Endothelial cell of umbilical vein (primary cell): ENCODE measurements at regions not wholly inside any gene's neighbourhood (a gene's known extent, or its start where the extent isn't known, plus 50 kb on each side); places are given as distances from the start of the nearest gene placed in this dataset.

ENCODE experiments used
- BruUV-seq: library from RNA; stranded (reverse); fragments of 400-500 nt; replicated peaks from 2 replicates; lab custom pipeline; 2021; lab: Mats Ljungman, UMichigan
- CTCF ChIA-PET: fragments of 300-600, 350-600 bp; sonication (Branson Sonifier 250); formaldehyde crosslinking; loops from one replicate; lab custom pipeline; 2021; ENCODE audit warnings: antibody characterized with exemption, inconsistent platforms; lab: Charles Lee
- POLR2A ChIA-PET: fragments of 300-600, 350-600 bp; sonication (Branson Sonifier 250); formaldehyde crosslinking; loops from one replicate; lab custom pipeline; 2021; ENCODE audit warnings: antibody characterized with exemption, inconsistent platforms; lab: Charles Lee
- DNase-seq: peaks from one replicate; pipeline ENCODE4 v3.0.0-alpha.2; 2011; ENCODE audit warnings: low read depth, low spot score
- FAIRE-seq: peaks from 2 replicates; lab custom pipeline; 2011; peaks lifted over from hg19 to GRCh38; lab: Jason Lieb, UNC
- H2AFZ ChIP-seq: 2 replicates; pipeline ENCODE4 v1.6.0; 2012; ENCODE audit warnings: low read depth, low read length, control low read depth, inconsistent platforms
- H3K27ac ChIP-seq: 2 replicates; pipeline ENCODE4 v1.5.1; 2011; ENCODE audit warnings: low read depth, mild to moderate bottlenecking, control low read depth, low read length, moderate library complexity; ENCODE audit not compliant: insufficient read depth
- H3K27me3 ChIP-seq, 2 experiments: 2 replicates each; pipeline versions ENCODE4 v1.6.0 to v1.6.1; 2011; ENCODE audit warnings: low read length in 2 of 2, mixed read lengths in 1 of 2; ENCODE audit not compliant: control insufficient read depth in 2 of 2, insufficient read depth in 2 of 2
- H3K36me3 ChIP-seq, 2 experiments: 2 replicates in 1 of 2; 3 replicates in 1 of 2; pipeline ENCODE4 v1.5.1; 2011; ENCODE audit warnings: low read length in 2 of 2, mild to moderate bottlenecking in 1 of 2, moderate library complexity in 1 of 2; ENCODE audit not compliant: control insufficient read depth in 2 of 2, insufficient read depth in 2 of 2; ENCODE audit errors: extremely low read depth in 1 of 2
- H3K4me1 ChIP-seq: 3 replicates; pipeline ENCODE4 v1.5.1; 2011; ENCODE audit warnings: mild to moderate bottlenecking, low read length; ENCODE audit not compliant: control insufficient read depth, insufficient read depth; ENCODE audit errors: extremely low read depth
- H3K4me2 ChIP-seq: 2 replicates; pipeline ENCODE4 v1.6.1; 2011; ENCODE audit warnings: low read length, control low read depth, mixed read lengths; ENCODE audit not compliant: insufficient read depth
- H3K4me3 ChIP-seq, 3 experiments: fragments of 200-600 bp in 1 of 3; sonication (generic), shearing (Covaris generic) in 1 of 3; replicated peaks in 1 of 3; 2 replicates each; pipeline ENCODE4 v1.5.1; 2011 to 2016; ENCODE audit warnings: control low read depth in 3 of 3, low read length in 3 of 3, mild to moderate bottlenecking in 2 of 3, inconsistent platforms in 1 of 3, low read depth in 1 of 3, moderate library complexity in 1 of 3; ENCODE audit not compliant: insufficient read depth in 1 of 3
- H3K79me2 ChIP-seq: 2 replicates; pipeline ENCODE4 v1.6.0; 2012; ENCODE audit warnings: low read length, inconsistent platforms; ENCODE audit not compliant: control insufficient read depth, insufficient read depth
- H3K9ac ChIP-seq: replicated peaks from 2 replicates; pipeline ENCODE3; 2011; ENCODE audit warnings: low read length, control low read depth; ENCODE audit not compliant: insufficient read depth; ENCODE audit errors: extremely low read depth
- H3K9me1 ChIP-seq: replicated peaks from 3 replicates; pipeline ENCODE4 v1.6.0; 2011; ENCODE audit warnings: mild to moderate bottlenecking, low read length; ENCODE audit not compliant: control insufficient read depth, insufficient read depth; ENCODE audit errors: extremely low read depth
- H3K9me3 ChIP-seq: replicated peaks from 2 replicates; pipeline ENCODE4 v1.5.1; 2012; ENCODE audit warnings: low read length, inconsistent platforms; ENCODE audit not compliant: control insufficient read depth, insufficient read depth
- H4K20me1 ChIP-seq: replicated peaks from 2 replicates; pipeline ENCODE3; 2011; ENCODE audit warnings: mild to moderate bottlenecking, low read length; ENCODE audit not compliant: control insufficient read depth, insufficient read depth; ENCODE audit errors: extremely low read depth
- CTCF ChIP-seq, 2 donors: IDR thresholded peaks; 1 replicate in 1 of 2; 2 replicates in 1 of 2; pipeline ENCODE4 v1.5.1; 2011; ENCODE audit warnings: low read length in 2 of 2, mild to moderate bottlenecking in 2 of 2, moderate library complexity in 2 of 2, control low read depth in 1 of 2, inconsistent platforms in 1 of 2, low read depth in 1 of 2; ENCODE audit not compliant: insufficient read depth in 1 of 2; ENCODE audit errors: extremely low read depth in 1 of 2
- EZH2 ChIP-seq: IDR thresholded peaks from 2 replicates; pipeline ENCODE4 v1.6.1; 2012; ENCODE audit warnings: borderline replicate concordance, low read depth, mild to moderate bottlenecking, moderate library complexity, low read length, inconsistent platforms; ENCODE audit not compliant: severe bottlenecking
- FOS ChIP-seq: IDR thresholded peaks from 2 replicates; pipeline ENCODE4 v1.6.1; 2011; ENCODE audit warnings: mild to moderate bottlenecking, low read length, moderate library complexity, borderline replicate concordance; ENCODE audit not compliant: insufficient read depth
- GATA2 ChIP-seq: IDR thresholded peaks from 2 replicates; pipeline ENCODE4 v1.7.0; 2011; ENCODE audit warnings: low read depth, mild to moderate bottlenecking, moderate library complexity, mixed read lengths, low read length; ENCODE audit not compliant: insufficient read length, insufficient read depth
- JUN ChIP-seq: IDR thresholded peaks from 2 replicates; pipeline ENCODE4 v1.6.1; 2011; ENCODE audit warnings: borderline replicate concordance, low read depth; ENCODE audit not compliant: insufficient read length, insufficient read depth
- MAX ChIP-seq: IDR thresholded peaks from 2 replicates; pipeline ENCODE4 v1.6.1; 2011; ENCODE audit not compliant: insufficient read depth, insufficient read length
- MYC ChIP-seq: IDR thresholded peaks from one replicate; pipeline ENCODE4 v1.6.1; 2011; ENCODE audit warnings: mild to moderate bottlenecking, low read depth, low read length
- POLR2A ChIP-seq: IDR thresholded peaks from 2 replicates; pipeline ENCODE4 v1.6.1; 2012; ENCODE audit warnings: low read depth, mild to moderate bottlenecking, control low read depth, low read length
- POLR2AphosphoS5 ChIP-seq: IDR thresholded peaks from 2 replicates; pipeline ENCODE4 v1.6.1; 2012; ENCODE audit warnings: low read depth, mild to moderate bottlenecking, control low read depth, low read length, moderate library complexity; ENCODE audit not compliant: insufficient read depth
- dilution Hi-C: fragments of 300-500 bp; cut with MboI; formaldehyde crosslinking; loops from one replicate; pipeline ENCODE4 v1.15.0; 2019; ENCODE audit warnings: low sequenced_read_pairs; ENCODE audit not compliant: extremely low pct_ligation_motif_present
- intact Hi-C: fragments of 100-400 bp; cut with micrococcal nuclease; formaldehyde crosslinking; loops from one replicate; pipeline ENCODE4 v1.10.0; 2022

- no peaks in the 10 kb centered on the region for H3K27me3 ChIP-seq
- no peak overlapping the region for H3K27ac ChIP-seq
- H3K9me1 ChIP-seq, result no peaks in the 10 kb centered on the region
- H2AFZ ChIP-seq, result no peak overlapping the region
- DNase-seq (no peak), FAIRE-seq (no peak)
- no peak overlapping the region for H3K9ac ChIP-seq
- intact Hi-C loops, result no loop called here
- dilution Hi-C loops, result no loop called here
- H3K4me3 ChIP-seq, result no peak overlapping the region
- H3K79me2 ChIP-seq, result no peaks in the 10 kb centered on the region
- CTCF ChIA-PET, result interaction anchor here (0.7 to 1.6 kb wide), 3 partner anchors 18 to 221 kb away, joined by 3 to 5 read pairs (median 3); no protein-coding TSS in a partner anchor
- no peaks in the 10 kb centered on the region for H4K20me1 ChIP-seq
- H3K36me3 ChIP-seq, result no peaks in the 10 kb centered on the region
- H3K4me1 ChIP-seq, result peaks cover 14% of the 10 kb centered on the region
- H3K4me2 ChIP-seq, result no peak overlapping the region
- TF ChIP-seq FOS (no peak), POLR2A (no peak), GATA2 (no peak), MAX (no peak), EZH2 (no peak), MYC (no peak), POLR2AphosphoS5 (no peak), CTCF (IDR thresholded peaks at IDR 0.05; ENCODE audit: extremely low read depth in 1 of 2, insufficient read depth in 1 of 2, low read depth in 1 of 2, low read length in 2 of 2) (no peak), JUN (no peak)
- POLR2A ChIA-PET, result no interaction called here
- no peaks in the 10 kb centered on the region for H3K9me3 ChIP-seq
- BruUV-seq, result no TSS peak
These were observed 127.1 kb downstream of the SOCS6 start for GRCh38 chr18:70415823-70416488.
